HEK293T (cell line): ENCODE measurements at regions not wholly inside any gene's neighbourhood (a gene's known extent, or its start where the extent isn't known, plus 50 kb on each side); places are given as distances from the start of the nearest gene placed in this dataset.

Experiments
- CTCF ChIA-PET: fragments of 350-600 bp; formaldehyde crosslinking; extraction: SDS; loops from one replicate; lab custom pipeline; 2021; ENCODE audit warnings: antibody characterized with exemption, inconsistent platforms; lab: Yijun Ruan, JAX
- POLR2A ChIA-PET: fragments of 350-600 bp; formaldehyde crosslinking; extraction: SDS; loops from one replicate; lab custom pipeline; 2020; ENCODE audit warnings: antibody characterized with exemption, inconsistent platforms; lab: Yijun Ruan, JAX
- DNase-seq: peaks from one replicate; pipeline ENCODE4 v3.0.0; 2012; ENCODE audit warnings: mixed read lengths; ENCODE audit errors: extremely low spot score
- ARNT ChIP-seq: fragments of 450-650 bp; IDR thresholded peaks from 2 replicates; pipeline ENCODE4 v1.6.1; 2017; ENCODE audit warnings: mild to moderate bottlenecking
- BHLHE40 ChIP-seq: fragments of 450-650 bp; IDR thresholded peaks from 2 replicates; pipeline ENCODE4 v1.6.1; 2016; ENCODE audit warnings: mild to moderate bottlenecking, moderate library complexity, borderline replicate concordance
- CTBP1 ChIP-seq: fragments of 450-650 bp; IDR thresholded peaks from 2 replicates; pipeline ENCODE4 v1.6.1; 2016; ENCODE audit warnings: borderline replicate concordance
- ELF4 ChIP-seq: fragments of 450-650 bp; IDR thresholded peaks from 2 replicates; pipeline ENCODE4 v1.6.1; 2017; ENCODE audit warnings: antibody characterized with exemption
- FOXA1 ChIP-seq: fragments of 450-650 bp; IDR thresholded peaks from 2 replicates; pipeline ENCODE4 v1.6.1; 2016; ENCODE audit warnings: mild to moderate bottlenecking
- FOXK2 ChIP-seq: fragments of 450-650 bp; IDR thresholded peaks from 2 replicates; pipeline ENCODE4 v1.6.1; 2016; ENCODE audit warnings: mild to moderate bottlenecking
- FOXM1 ChIP-seq: fragments of 450-650 bp; IDR thresholded peaks from 2 replicates; pipeline ENCODE4 v1.6.1; 2017; ENCODE audit warnings: mild to moderate bottlenecking, borderline replicate concordance
- HDGF ChIP-seq: fragments of 450-650 bp; IDR thresholded peaks from 2 replicates; pipeline ENCODE4 v1.6.1; 2017; ENCODE audit warnings: antibody characterized with exemption, borderline replicate concordance
- L3MBTL2 ChIP-seq: fragments of 450-650 bp; conservative IDR thresholded peaks from 2 replicates; pipeline ENCODE4 v1.6.1; 2016; ENCODE audit warnings: mild to moderate bottlenecking
- LEF1 ChIP-seq: fragments of 450-650 bp; IDR thresholded peaks from 2 replicates; pipeline ENCODE4 v1.6.1; 2017; ENCODE audit warnings: mild to moderate bottlenecking, borderline replicate concordance
- NFRKB ChIP-seq: fragments of 450-650 bp; IDR thresholded peaks from 2 replicates; pipeline ENCODE4 v1.6.1; 2016; ENCODE audit warnings: mild to moderate bottlenecking, moderate library complexity
- PKNOX1 ChIP-seq: fragments of 450-650 bp; IDR thresholded peaks from 2 replicates; pipeline ENCODE4 v1.6.1; 2016
- SP1 ChIP-seq: fragments of 450-650 bp; IDR thresholded peaks from 2 replicates; pipeline ENCODE4 v1.6.1; 2017
- SUZ12 ChIP-seq: fragments of 450-650 bp; IDR thresholded peaks from 2 replicates; pipeline ENCODE4 v1.6.1; 2016; ENCODE audit warnings: mild to moderate bottlenecking
- TARDBP ChIP-seq: fragments of 450-650 bp; IDR thresholded peaks from 2 replicates; pipeline ENCODE4 v1.6.1; 2016
- ZNF384 ChIP-seq: fragments of 450-650 bp; IDR thresholded peaks from 2 replicates; pipeline ENCODE4 v1.6.1; 2016

DNA sequence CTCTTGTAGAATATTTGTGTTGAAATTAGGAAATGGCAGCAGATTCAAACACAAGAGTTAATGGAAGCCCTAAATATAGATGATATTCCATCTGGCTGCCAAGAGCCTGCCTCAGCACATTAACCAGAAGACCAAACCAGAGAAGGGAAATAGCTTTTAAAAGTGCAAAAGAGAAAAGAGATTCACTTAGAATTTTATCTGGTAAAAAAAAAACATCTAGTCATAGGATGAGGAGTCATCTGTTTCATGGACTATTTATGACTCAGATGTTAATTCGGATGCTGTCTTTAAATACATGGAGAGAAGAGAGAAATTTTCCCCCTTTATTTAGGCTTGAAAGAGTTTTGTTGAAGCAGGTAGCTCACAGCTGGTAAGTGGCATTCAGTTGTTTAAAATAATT lies 201.6 kb upstream of the NUDT4 start:
- TF ChIP-seq HDGF = no peak
- TF ChIP-seq LEF1 = no peak
- no peak for TF ChIP-seq PKNOX1
- no peak for TF ChIP-seq L3MBTL2
- TF ChIP-seq NFRKB = no peak
- TF ChIP-seq ARNT = no peak
- no peak for TF ChIP-seq ZNF384
- TF ChIP-seq SP1 = no peak
- no peak for TF ChIP-seq FOXA1
- TF ChIP-seq BHLHE40 = no peak
- TF ChIP-seq FOXM1 = no peak
- TF ChIP-seq SUZ12 = no peak
- no peak for TF ChIP-seq CTBP1
- TF ChIP-seq FOXK2 = no peak
- TF ChIP-seq ELF4 = no peak
- TF ChIP-seq TARDBP = no peak
- ChIA-PET POLR2A (no interaction called here), CTCF (no interaction called here)
- no peak for DNase-seq

GRCh38 chr12:93176610-93177126 lies 201.1 kb upstream of the NUDT4 start:
- TF ChIP-seq L3MBTL2 = no peak
- TF ChIP-seq FOXK2 = no peak
- TF ChIP-seq ARNT = no peak
- TF ChIP-seq SP1 = no peak
- no peak for TF ChIP-seq CTBP1
- TF ChIP-seq ELF4 = no peak
- TF ChIP-seq BHLHE40 = no peak
- no peak for TF ChIP-seq ZNF384
- no peak for TF ChIP-seq NFRKB
- TF ChIP-seq FOXA1 = no peak
- no peak for TF ChIP-seq TARDBP
- TF ChIP-seq FOXM1 = no peak
- TF ChIP-seq PKNOX1 = no peak
- no peak for TF ChIP-seq HDGF
- no peak for TF ChIP-seq LEF1
- TF ChIP-seq SUZ12 = no peak
- ChIA-PET CTCF (no interaction called here), POLR2A (no interaction called here)
- no peak for DNase-seq

GRCh38 chr12:93177208-93178153 lies 200.2 kb upstream of the NUDT4 start:
- DNase-seq = no peak
- ChIA-PET POLR2A (no interaction called here), CTCF (no interaction called here)
- no peak for TF ChIP-seq BHLHE40
- TF ChIP-seq CTBP1 = no peak
- no peak for TF ChIP-seq SP1
- TF ChIP-seq FOXK2 = no peak
- no peak for TF ChIP-seq FOXM1
- no peak for TF ChIP-seq L3MBTL2
- no peak for TF ChIP-seq PKNOX1
- TF ChIP-seq TARDBP = no peak
- no peak for TF ChIP-seq HDGF
- no peak for TF ChIP-seq SUZ12
- TF ChIP-seq NFRKB = no peak
- TF ChIP-seq FOXA1 = no peak
- no peak for TF ChIP-seq LEF1
- TF ChIP-seq ARNT = no peak
- TF ChIP-seq ELF4 = no peak
- no peak for TF ChIP-seq ZNF384

GRCh38 chr12:93178154-93178878 lies 199.4 kb upstream of the NUDT4 start:
- no peak for TF ChIP-seq L3MBTL2
- TF ChIP-seq FOXK2 = no peak
- no peak for TF ChIP-seq BHLHE40
- TF ChIP-seq FOXM1 = no peak
- TF ChIP-seq CTBP1 = no peak
- no peak for TF ChIP-seq SP1
- no peak for TF ChIP-seq PKNOX1
- TF ChIP-seq FOXA1 = no peak
- no peak for TF ChIP-seq NFRKB
- TF ChIP-seq LEF1 = no peak
- TF ChIP-seq ARNT = no peak
- no peak for TF ChIP-seq HDGF
- ChIA-PET POLR2A (no interaction called here), CTCF (no interaction called here)
- DNase-seq = no peak
